Testis (tissue), 2 donors: ENCODE measurements at regions not wholly inside any gene's neighbourhood (a gene's known extent, or its start where the extent isn't known, plus 50 kb on each side); places are given as distances from the start of the nearest gene placed in this dataset.

Source experiments
- DNase-seq: peaks from one replicate; pipeline ENCODE4 v3.0.0-alpha.2; 2019
- H3K27ac ChIP-seq, 2 donors: fragments of 200-600 bp; sonication (generic); one replicate each; pipeline ENCODE4 v1.5.1; 2019
- H3K27me3 ChIP-seq: fragments of 200-600 bp; sonication (generic); one replicate; pipeline ENCODE4 v1.5.1; 2019
- H3K36me3 ChIP-seq: fragments of 200-600 bp; sonication (generic); one replicate; pipeline ENCODE4 v1.5.1; 2017; ENCODE audit warnings: low read depth; ENCODE audit errors: missing control alignments
- H3K4me1 ChIP-seq: fragments of 200-600 bp; sonication (generic); one replicate; pipeline ENCODE4 v1.5.1; 2019
- H3K4me3 ChIP-seq, 2 donors: fragments of 200-600 bp; sonication (generic); one replicate each; pipeline ENCODE4 v1.5.1; 2017 to 2019
- H3K9me3 ChIP-seq: fragments of 200-600 bp; sonication (generic); one replicate; pipeline ENCODE4 v1.5.1; 2017
- CTCF ChIP-seq, 3 experiments: fragments of 450-650 bp in 2 of 3; fragments of 200-600 bp in 1 of 3; sonication (generic) in 1 of 3; IDR thresholded peaks; one replicate each; pipeline ENCODE4 v1.5.1; 2016 to 2019; ENCODE audit warnings: antibody characterized with exemption in 3 of 3, mild to moderate bottlenecking in 2 of 3, moderate library complexity in 1 of 3
- POLR2A ChIP-seq: fragments of 450-650 bp; IDR thresholded peaks from one replicate; pipeline ENCODE4 v1.6.1; 2017; ENCODE audit warnings: antibody characterized with exemption, mild to moderate bottlenecking, moderate library complexity
- WGBS, 2 donors: methylation state at CpG; one replicate each; pipeline ENCODE4 v1.1.5; 2018; 5-methylcytosine and 5-hydroxymethylcytosine counted together
- intact Hi-C: fragments of 100-400 bp; cut with DNase I; formaldehyde crosslinking; loops from one replicate; pipeline ENCODE4 v1.15.1; 2023; ENCODE audit warnings: low total_unique reads

GRCh38 chr2:143940720-143941119, 579.2 kb downstream of the ZEB2 start:
- 80 to 90% methylated on average over 3 of the region's 3 CpGs for WGBS, 2 donors
- H3K9me3 ChIP-seq = no peaks in the 10 kb centered on the region
- intact Hi-C loops = no loop called here
- H3K36me3 ChIP-seq = no peaks in the 10 kb centered on the region
- TF ChIP-seq CTCF (IDR thresholded peaks at IDR 0.05) (no peak), POLR2A (no peak)
- no peak overlapping the region for H3K4me3 ChIP-seq
- H3K4me1 ChIP-seq = peaks cover 16% of the 10 kb centered on the region
- H3K27ac ChIP-seq = no peak overlapping the region
- no peak for DNase-seq
- no peaks in the 10 kb centered on the region for H3K27me3 ChIP-seq

GRCh38 chr2:143939626-143940330, 580.1 kb downstream of the ZEB2 start:
- TF ChIP-seq CTCF (IDR thresholded peaks at IDR 0.05) (no peak), POLR2A (no peak)
- intact Hi-C loops = no loop called here
- Histone ChIP-seq H3K27ac (peak overlapping the region; percentile 63 to 88), H3K4me3 (no peak overlapping the region), H3K9me3 (no peaks in the 10 kb centered on the region), H3K27me3 (no peaks in the 10 kb centered on the region), H3K4me1 (peaks cover 16% of the 10 kb centered on the region), H3K36me3 (no peaks in the 10 kb centered on the region)
- peak; percentile 19 for DNase-seq
- 29 to 39% methylated on average over 6 of the region's 6 CpGs for WGBS, 2 donors

GRCh38 chr2:143937723-143938350, 582.1 kb downstream of the ZEB2 start:
- no peaks in the 10 kb centered on the region for H3K27me3 ChIP-seq
- H3K4me3 ChIP-seq = peak overlapping the region; percentile 59 to 69
- 5 to 11% methylated on average over 11 of the region's 11 CpGs for WGBS, 2 donors
- peaks cover 23% of the 10 kb centered on the region for H3K4me1 ChIP-seq
- intact Hi-C loops = no loop called here
- peak overlapping the region; percentile 86 to 88 for H3K27ac ChIP-seq
- no peaks in the 10 kb centered on the region for H3K9me3 ChIP-seq
- no peak for TF ChIP-seq CTCF (IDR thresholded peaks at IDR 0.05)
- no peak for TF ChIP-seq POLR2A
- DNase-seq = peak; percentile 46
- no peaks in the 10 kb centered on the region for H3K36me3 ChIP-seq

- Histone ChIP-seq H3K9me3 (no peaks in the 10 kb centered on the region), H3K36me3 (no peaks in the 10 kb centered on the region), H3K4me3 (peak overlapping the region; percentile 59 to 69), H3K4me1 (peaks cover 23% of the 10 kb centered on the region), H3K27ac (peak overlapping the region; percentile 86 to 88), H3K27me3 (no peaks in the 10 kb centered on the region)
- intact Hi-C loops = no loop called here
- DNase-seq = peak; percentile 50
- WGBS, 2 donors = 0% methylated on average over 20 to 82 of the region's 108 CpGs
- TF ChIP-seq CTCF (IDR thresholded peaks at IDR 0.05) = no peak
- TF ChIP-seq POLR2A = no peak
These were observed 582.8 kb downstream of the ZEB2 start for GRCh38 chr2:143936848-143937722.
